KMS-11 (cell line): ENCODE measurements at regions not wholly inside any gene's neighbourhood (a gene's known extent, or its start where the extent isn't known, plus 50 kb on each side); places are given as distances from the start of the nearest gene placed in this dataset.

Experiments
- H2AFZ ChIP-seq: fragments of 200-600 bp; sonication (generic); 2 replicates; pipeline ENCODE4 v1.6.1; 2016; ENCODE audit warnings: antibody characterized with exemption, mixed run types, low read depth
- H3K27ac ChIP-seq: fragments of 200-600 bp; sonication (generic); 2 replicates; pipeline ENCODE4 v1.6.1; 2016; ENCODE audit warnings: mild to moderate bottlenecking, mixed run types
- H3K27me3 ChIP-seq: fragments of 200-600 bp; sonication (generic); 2 replicates; pipeline ENCODE4 v1.6.1; 2017; ENCODE audit warnings: mild to moderate bottlenecking, low read depth, mixed run types, moderate library complexity; ENCODE audit not compliant: insufficient read depth
- H3K36me3 ChIP-seq: fragments of 200-600 bp; sonication (generic); 2 replicates; pipeline ENCODE4 v1.6.1; 2017; ENCODE audit warnings: mild to moderate bottlenecking, mixed run types; ENCODE audit not compliant: insufficient read depth
- H3K4me1 ChIP-seq: fragments of 200-600 bp; sonication (generic); 2 replicates; pipeline ENCODE4 v1.6.1; 2016; ENCODE audit warnings: mild to moderate bottlenecking, low read depth, mixed run types; ENCODE audit not compliant: poor library complexity, severe bottlenecking
- H3K4me2 ChIP-seq: fragments of 200-600 bp; sonication (generic); 2 replicates; pipeline ENCODE4 v1.7.0; 2016; ENCODE audit warnings: mild to moderate bottlenecking, mixed run types
- H3K4me3 ChIP-seq: fragments of 200-600 bp; sonication (generic); IDR thresholded peaks from 2 replicates; pipeline ENCODE4 v1.6.1; 2017; ENCODE audit warnings: low read depth, low read length, mixed read lengths; ENCODE audit not compliant: insufficient read depth
- H3K79me2 ChIP-seq: fragments of 200-600 bp; sonication (generic); 2 replicates; pipeline ENCODE4 v1.6.1; 2016; ENCODE audit warnings: low read depth, mixed run types; ENCODE audit not compliant: insufficient read depth
- H3K9ac ChIP-seq: fragments of 200-600 bp; sonication (generic); 2 replicates; pipeline ENCODE4 v1.6.1; 2016; ENCODE audit warnings: mild to moderate bottlenecking, mixed run types
- H4K20me1 ChIP-seq: fragments of 200-600 bp; sonication (generic); 2 replicates; pipeline ENCODE4 v1.6.1; 2016; ENCODE audit warnings: mild to moderate bottlenecking, mixed run types; ENCODE audit not compliant: insufficient read depth
- CTCF ChIP-seq: fragments of 200-600 bp; sonication (generic); conservative IDR thresholded peaks from 2 replicates; pipeline ENCODE4 v1.6.1; 2017; ENCODE audit warnings: low read depth, mild to moderate bottlenecking, antibody characterized with exemption, low read length, moderate library complexity, mixed read lengths

GRCh38 chr22:48247829-48248228 is 1485.4 kb downstream of the TBC1D22A start:
- H3K9ac ChIP-seq, result no peak overlapping the region
- no peak overlapping the region for H3K27ac ChIP-seq
- no peaks in the 10 kb centered on the region for H3K4me1 ChIP-seq
- no peaks in the 10 kb centered on the region for H3K79me2 ChIP-seq
- H3K4me2 ChIP-seq, result no peak overlapping the region
- no peak overlapping the region for H2AFZ ChIP-seq
- no peak overlapping the region for H3K4me3 ChIP-seq
- TF ChIP-seq CTCF, result no peak
- H3K36me3 ChIP-seq, result no peaks in the 10 kb centered on the region
- no peaks in the 10 kb centered on the region for H4K20me1 ChIP-seq
- H3K27me3 ChIP-seq, result no peaks in the 10 kb centered on the region

- no peak for TF ChIP-seq CTCF
- Histone ChIP-seq H3K27me3 (no peaks in the 10 kb centered on the region), H4K20me1 (no peaks in the 10 kb centered on the region), H3K27ac (no peak overlapping the region), H3K36me3 (no peaks in the 10 kb centered on the region), H3K9ac (no peak overlapping the region), H3K4me1 (no peaks in the 10 kb centered on the region), H3K79me2 (no peaks in the 10 kb centered on the region), H2AFZ (no peak overlapping the region), H3K4me2 (no peak overlapping the region), H3K4me3 (no peak overlapping the region)
Observed at GRCh38 chr22:48245196-48245485, 1482.7 kb downstream of the TBC1D22A start.

- Histone ChIP-seq H3K79me2 (no peaks in the 10 kb centered on the region), H3K27ac (no peak overlapping the region), H3K9ac (no peak overlapping the region), H3K4me2 (no peak overlapping the region), H3K4me1 (no peaks in the 10 kb centered on the region), H2AFZ (no peak overlapping the region), H3K36me3 (no peaks in the 10 kb centered on the region), H4K20me1 (no peaks in the 10 kb centered on the region), H3K4me3 (no peak overlapping the region), H3K27me3 (no peaks in the 10 kb centered on the region)
- TF ChIP-seq CTCF, result no peak
Observed at GRCh38 chr22:48244388-48245195, 1482.1 kb downstream of the TBC1D22A start.

GRCh38 chr22:48242461-48242864 is 1480.0 kb downstream of the TBC1D22A start:
- no peaks in the 10 kb centered on the region for H3K4me1 ChIP-seq
- H3K27ac ChIP-seq, result no peak overlapping the region
- H3K4me2 ChIP-seq, result no peak overlapping the region
- no peaks in the 10 kb centered on the region for H3K27me3 ChIP-seq
- H4K20me1 ChIP-seq, result no peaks in the 10 kb centered on the region
- no peak overlapping the region for H3K4me3 ChIP-seq
- no peaks in the 10 kb centered on the region for H3K36me3 ChIP-seq
- no peak overlapping the region for H3K9ac ChIP-seq
- no peaks in the 10 kb centered on the region for H3K79me2 ChIP-seq
- no peak overlapping the region for H2AFZ ChIP-seq
- TF ChIP-seq CTCF, result no peak
